ENCODE measurements at regions not wholly inside any gene's neighbourhood (a gene's known extent, or its start where the extent isn't known, plus 50 kb on each side); places are given as distances from the start of the nearest gene placed in this dataset.

DNA sequence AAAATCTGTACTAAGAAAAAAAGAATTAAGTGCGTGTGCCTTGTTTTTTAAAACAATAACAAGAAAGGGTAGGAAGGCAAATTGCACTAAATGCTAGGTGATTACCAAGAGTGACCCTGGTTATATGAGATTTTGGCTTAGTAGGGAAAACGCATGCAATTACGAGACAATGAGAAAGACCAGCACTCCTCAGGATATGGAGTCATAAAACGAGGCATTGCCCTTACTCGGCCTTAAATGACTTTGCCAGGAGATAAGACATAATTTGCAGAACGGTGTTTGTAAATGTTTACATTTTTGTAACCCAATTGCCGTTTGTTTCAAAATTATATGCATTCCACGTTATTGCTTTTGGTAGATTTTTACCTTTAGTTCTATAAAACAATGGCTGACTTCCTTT, 179.8 kb downstream of the RBM26 start:
- TF ChIP-seq, protein P1, sequence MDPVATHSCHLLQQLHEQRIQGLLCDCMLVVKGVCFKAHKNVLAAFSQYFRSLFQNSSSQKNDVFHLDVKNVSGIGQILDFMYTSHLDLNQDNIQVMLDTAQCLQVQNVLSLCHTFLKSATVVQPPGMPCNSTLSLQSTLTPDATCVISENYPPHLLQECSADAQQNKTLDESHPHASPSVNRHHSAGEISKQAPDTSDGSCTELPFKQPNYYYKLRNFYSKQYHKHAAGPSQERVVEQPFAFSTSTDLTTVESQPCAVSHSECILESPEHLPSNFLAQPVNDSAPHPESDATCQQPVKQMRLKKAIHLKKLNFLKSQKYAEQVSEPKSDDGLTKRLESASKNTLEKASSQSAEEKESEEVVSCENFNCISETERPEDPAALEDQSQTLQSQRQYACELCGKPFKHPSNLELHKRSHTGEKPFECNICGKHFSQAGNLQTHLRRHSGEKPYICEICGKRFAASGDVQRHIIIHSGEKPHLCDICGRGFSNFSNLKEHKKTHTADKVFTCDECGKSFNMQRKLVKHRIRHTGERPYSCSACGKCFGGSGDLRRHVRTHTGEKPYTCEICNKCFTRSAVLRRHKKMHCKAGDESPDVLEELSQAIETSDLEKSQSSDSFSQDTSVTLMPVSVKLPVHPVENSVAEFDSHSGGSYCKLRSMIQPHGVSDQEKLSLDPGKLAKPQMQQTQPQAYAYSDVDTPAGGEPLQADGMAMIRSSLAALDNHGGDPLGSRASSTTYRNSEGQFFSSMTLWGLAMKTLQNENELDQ (tag by site-specific recombination; IDR thresholded peaks at IDR 0.05; ENCODE audit: low read depth) = no peak
- no peak for TF ChIP-seq ZIC2 (tag by site-specific recombination; IDR thresholded peaks at IDR 0.05)
- TF ChIP-seq, protein P2, sequence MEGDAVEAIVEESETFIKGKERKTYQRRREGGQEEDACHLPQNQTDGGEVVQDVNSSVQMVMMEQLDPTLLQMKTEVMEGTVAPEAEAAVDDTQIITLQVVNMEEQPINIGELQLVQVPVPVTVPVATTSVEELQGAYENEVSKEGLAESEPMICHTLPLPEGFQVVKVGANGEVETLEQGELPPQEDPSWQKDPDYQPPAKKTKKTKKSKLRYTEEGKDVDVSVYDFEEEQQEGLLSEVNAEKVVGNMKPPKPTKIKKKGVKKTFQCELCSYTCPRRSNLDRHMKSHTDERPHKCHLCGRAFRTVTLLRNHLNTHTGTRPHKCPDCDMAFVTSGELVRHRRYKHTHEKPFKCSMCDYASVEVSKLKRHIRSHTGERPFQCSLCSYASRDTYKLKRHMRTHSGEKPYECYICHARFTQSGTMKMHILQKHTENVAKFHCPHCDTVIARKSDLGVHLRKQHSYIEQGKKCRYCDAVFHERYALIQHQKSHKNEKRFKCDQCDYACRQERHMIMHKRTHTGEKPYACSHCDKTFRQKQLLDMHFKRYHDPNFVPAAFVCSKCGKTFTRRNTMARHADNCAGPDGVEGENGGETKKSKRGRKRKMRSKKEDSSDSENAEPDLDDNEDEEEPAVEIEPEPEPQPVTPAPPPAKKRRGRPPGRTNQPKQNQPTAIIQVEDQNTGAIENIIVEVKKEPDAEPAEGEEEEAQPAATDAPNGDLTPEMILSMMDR (tag by site-specific recombination; IDR thresholded peaks at IDR 0.05) = no peak
- TF ChIP-seq, protein P3, sequence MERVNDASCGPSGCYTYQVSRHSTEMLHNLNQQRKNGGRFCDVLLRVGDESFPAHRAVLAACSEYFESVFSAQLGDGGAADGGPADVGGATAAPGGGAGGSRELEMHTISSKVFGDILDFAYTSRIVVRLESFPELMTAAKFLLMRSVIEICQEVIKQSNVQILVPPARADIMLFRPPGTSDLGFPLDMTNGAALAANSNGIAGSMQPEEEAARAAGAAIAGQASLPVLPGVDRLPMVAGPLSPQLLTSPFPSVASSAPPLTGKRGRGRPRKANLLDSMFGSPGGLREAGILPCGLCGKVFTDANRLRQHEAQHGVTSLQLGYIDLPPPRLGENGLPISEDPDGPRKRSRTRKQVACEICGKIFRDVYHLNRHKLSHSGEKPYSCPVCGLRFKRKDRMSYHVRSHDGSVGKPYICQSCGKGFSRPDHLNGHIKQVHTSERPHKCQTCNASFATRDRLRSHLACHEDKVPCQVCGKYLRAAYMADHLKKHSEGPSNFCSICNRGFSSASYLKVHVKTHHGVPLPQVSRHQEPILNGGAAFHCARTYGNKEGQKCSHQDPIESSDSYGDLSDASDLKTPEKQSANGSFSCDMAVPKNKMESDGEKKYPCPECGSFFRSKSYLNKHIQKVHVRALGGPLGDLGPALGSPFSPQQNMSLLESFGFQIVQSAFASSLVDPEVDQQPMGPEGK (tag by site-specific recombination; IDR thresholded peaks at IDR 0.05) = no peak
- TF ChIP-seq ZNF174 (tag by site-specific recombination; IDR thresholded peaks at IDR 0.05) = no peak
- TF ChIP-seq ZEB2 (tag by site-specific recombination; IDR thresholded peaks at IDR 0.05) = no peak
- TF ChIP-seq, protein P4, sequence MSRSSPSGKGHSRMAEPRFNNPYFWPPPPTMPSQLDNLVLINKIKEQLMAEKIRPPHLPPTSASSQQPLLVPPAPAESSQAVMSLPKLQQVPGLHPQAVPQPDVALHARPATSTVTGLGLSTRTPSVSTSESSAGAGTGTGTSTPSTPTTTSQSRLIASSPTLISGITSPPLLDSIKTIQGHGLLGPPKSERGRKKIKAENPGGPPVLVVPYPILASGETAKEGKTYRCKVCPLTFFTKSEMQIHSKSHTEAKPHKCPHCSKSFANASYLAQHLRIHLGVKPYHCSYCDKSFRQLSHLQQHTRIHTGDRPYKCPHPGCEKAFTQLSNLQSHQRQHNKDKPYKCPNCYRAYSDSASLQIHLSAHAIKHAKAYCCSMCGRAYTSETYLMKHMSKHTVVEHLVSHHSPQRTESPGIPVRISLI (tag by site-specific recombination; IDR thresholded peaks at IDR 0.05) = no peak
